SK-N-MC (cell line): ENCODE measurements at regions not wholly inside any gene's neighbourhood (a gene's known extent, or its start where the extent isn't known, plus 50 kb on each side); places are given as distances from the start of the nearest gene placed in this dataset.

Source experiments
- EZH2 ChIP-seq: fragments of 200-600 bp; sonication (generic); IDR thresholded peaks from one replicate; pipeline ENCODE4 v1.6.1; 2017; ENCODE audit warnings: antibody characterized with exemption
- FOXP2 ChIP-seq: optimal IDR thresholded peaks from 2 replicates; pipeline ENCODE3; 2011; ENCODE audit warnings: mild to moderate bottlenecking, moderate library complexity; ENCODE audit not compliant: insufficient read depth; ENCODE audit errors: extremely low read length, control extremely low read depth
- POLR2AphosphoS5 ChIP-seq: IDR thresholded peaks from 2 replicates; pipeline ENCODE4 v1.6.1; 2012; ENCODE audit warnings: mild to moderate bottlenecking, low read depth, low read length, borderline replicate concordance

DNA sequence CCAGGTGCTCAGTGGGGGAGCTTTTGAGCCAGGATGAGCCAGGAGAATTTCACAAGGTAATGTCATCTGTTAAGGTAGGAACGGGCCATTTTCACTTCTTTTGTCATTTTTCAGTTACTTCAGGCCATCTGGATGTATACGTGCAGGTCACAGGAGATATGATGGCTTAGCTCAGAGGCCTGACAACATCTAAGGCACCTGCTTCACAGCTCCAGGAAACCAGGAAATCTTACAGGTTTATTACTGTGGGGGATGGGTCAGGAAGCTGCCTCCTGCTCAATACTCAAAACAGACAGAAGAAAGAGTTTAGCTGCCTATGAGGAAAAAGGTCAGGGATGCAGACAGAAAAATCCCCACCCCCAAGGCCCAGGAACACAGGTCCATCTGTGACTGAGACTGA, 364.3 kb upstream of the LRP1B start:
- TF ChIP-seq POLR2AphosphoS5, result no peak
- TF ChIP-seq FOXP2, result no peak
- TF ChIP-seq EZH2, result no peak
